ENCODE measurements at regions not wholly inside any gene's neighbourhood (a gene's known extent, or its start where the extent isn't known, plus 50 kb on each side); places are given as distances from the start of the nearest gene placed in this dataset.
A peak's percentile ranks its signal among the peaks of the same experiment; 100 is the strongest.

DNA sequence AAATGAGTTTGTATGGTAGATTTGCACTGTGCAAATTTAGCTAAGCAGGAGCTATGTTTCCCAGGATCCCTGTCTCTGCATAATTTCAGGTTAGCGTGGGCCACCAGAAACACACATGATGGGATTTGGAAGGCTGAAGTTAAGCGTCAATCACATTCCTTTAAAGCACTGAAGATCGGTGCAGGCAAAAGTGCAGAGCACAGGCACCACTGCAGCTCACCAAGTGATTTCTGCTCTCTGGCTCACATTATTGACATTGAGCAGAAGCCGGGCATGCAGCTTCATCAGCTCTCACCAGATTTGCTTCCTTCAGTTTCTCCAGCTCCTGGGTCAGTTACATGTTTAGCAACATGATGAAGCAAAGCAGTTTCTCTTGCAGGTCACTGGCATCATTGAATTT lies 256.4 kb upstream of the TGFBR2 start:
- no peak for TF ChIP-seq EZH2phosphoT487 (IDR thresholded peaks at IDR 0.05; ENCODE audit: low read depth, severe bottlenecking, unreplicated experiment)
- TF ChIP-seq EZH2 (IDR thresholded peaks at IDR 0.05; ENCODE audit: borderline replicate concordance) = no peak
- TF ChIP-seq, protein P1, sequence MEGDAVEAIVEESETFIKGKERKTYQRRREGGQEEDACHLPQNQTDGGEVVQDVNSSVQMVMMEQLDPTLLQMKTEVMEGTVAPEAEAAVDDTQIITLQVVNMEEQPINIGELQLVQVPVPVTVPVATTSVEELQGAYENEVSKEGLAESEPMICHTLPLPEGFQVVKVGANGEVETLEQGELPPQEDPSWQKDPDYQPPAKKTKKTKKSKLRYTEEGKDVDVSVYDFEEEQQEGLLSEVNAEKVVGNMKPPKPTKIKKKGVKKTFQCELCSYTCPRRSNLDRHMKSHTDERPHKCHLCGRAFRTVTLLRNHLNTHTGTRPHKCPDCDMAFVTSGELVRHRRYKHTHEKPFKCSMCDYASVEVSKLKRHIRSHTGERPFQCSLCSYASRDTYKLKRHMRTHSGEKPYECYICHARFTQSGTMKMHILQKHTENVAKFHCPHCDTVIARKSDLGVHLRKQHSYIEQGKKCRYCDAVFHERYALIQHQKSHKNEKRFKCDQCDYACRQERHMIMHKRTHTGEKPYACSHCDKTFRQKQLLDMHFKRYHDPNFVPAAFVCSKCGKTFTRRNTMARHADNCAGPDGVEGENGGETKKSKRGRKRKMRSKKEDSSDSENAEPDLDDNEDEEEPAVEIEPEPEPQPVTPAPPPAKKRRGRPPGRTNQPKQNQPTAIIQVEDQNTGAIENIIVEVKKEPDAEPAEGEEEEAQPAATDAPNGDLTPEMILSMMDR (IDR thresholded peaks at IDR 0.05; ENCODE audit: poor library complexity) = no peak
- no peak overlapping the region for H3K4me3 ChIP-seq
- H3K9me2 ChIP-seq (replicated peaks; ENCODE audit: insufficient read depth) = no peaks in the 10 kb centered on the region
- H3K9me3 ChIP-seq (ENCODE audit: low read depth) = no peaks in the 10 kb centered on the region
- H3K4me2 ChIP-seq = no peak overlapping the region
- H3K27ac ChIP-seq = no peak overlapping the region
- DNase-seq (ENCODE audit: low spot score) = no peak
- no peaks in the 10 kb centered on the region for H3K79me2 ChIP-seq
- peaks cover 8% of the 10 kb centered on the region for H3K4me1 ChIP-seq (ENCODE audit: insufficient read depth)
- no peaks in the 10 kb centered on the region for H4K20me1 ChIP-seq (ENCODE audit: insufficient read depth, poor library complexity, severe bottlenecking)
- H3K36me3 ChIP-seq (replicated peaks; ENCODE audit: insufficient read depth, low read depth) = no peaks in the 10 kb centered on the region
- H2AFZ ChIP-seq = peak overlapping the region; percentile 25
- H3K27me3 ChIP-seq = no peaks in the 10 kb centered on the region
- WGBS (ENCODE audit: low lambda C conversion rate, missing lambda C conversion rate) = 41% methylated on average over 4 of the region's 4 CpGs

DNA sequence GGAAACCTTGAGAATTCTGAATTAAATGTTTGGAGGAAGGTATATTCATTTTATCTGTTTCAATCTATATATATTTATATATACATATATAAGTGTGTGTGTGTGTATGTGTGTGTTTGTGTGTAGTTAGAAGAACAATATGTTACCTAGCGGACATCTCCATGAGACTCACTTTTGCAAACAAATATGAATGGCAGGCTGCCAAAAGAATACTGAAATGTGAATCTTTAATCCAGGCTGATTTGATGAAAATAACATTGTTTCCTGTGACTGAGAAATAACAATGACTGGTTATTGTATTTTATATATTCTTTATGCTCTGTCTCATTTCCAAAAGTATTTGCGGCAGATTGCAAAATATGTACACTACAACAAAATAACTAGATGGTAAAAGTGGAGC lies 255.5 kb upstream of the TGFBR2 start:
- Histone ChIP-seq H2AFZ (peak overlapping the region; percentile 25), H4K20me1 (ENCODE audit: insufficient read depth, poor library complexity, severe bottlenecking) (no peaks in the 10 kb centered on the region), H3K9me3 (ENCODE audit: low read depth) (no peaks in the 10 kb centered on the region), H3K9me2 (replicated peaks; ENCODE audit: insufficient read depth) (no peaks in the 10 kb centered on the region), H3K4me3 (no peak overlapping the region), H3K27ac (no peak overlapping the region), H3K36me3 (replicated peaks; ENCODE audit: insufficient read depth, low read depth) (no peaks in the 10 kb centered on the region), H3K79me2 (no peaks in the 10 kb centered on the region), H3K4me1 (ENCODE audit: insufficient read depth) (peaks cover 9% of the 10 kb centered on the region), H3K4me2 (no peak overlapping the region), H3K27me3 (no peaks in the 10 kb centered on the region)
- no peak for DNase-seq (ENCODE audit: low spot score)
- WGBS (ENCODE audit: low lambda C conversion rate, missing lambda C conversion rate) = 97% methylated on average over 2 of the region's 2 CpGs
- no peak for TF ChIP-seq EZH2phosphoT487 (IDR thresholded peaks at IDR 0.05; ENCODE audit: low read depth, severe bottlenecking, unreplicated experiment)
- no peak for TF ChIP-seq EZH2 (IDR thresholded peaks at IDR 0.05; ENCODE audit: borderline replicate concordance)
- TF ChIP-seq, protein P1 (IDR thresholded peaks at IDR 0.05; ENCODE audit: poor library complexity) = no peak

DNA sequence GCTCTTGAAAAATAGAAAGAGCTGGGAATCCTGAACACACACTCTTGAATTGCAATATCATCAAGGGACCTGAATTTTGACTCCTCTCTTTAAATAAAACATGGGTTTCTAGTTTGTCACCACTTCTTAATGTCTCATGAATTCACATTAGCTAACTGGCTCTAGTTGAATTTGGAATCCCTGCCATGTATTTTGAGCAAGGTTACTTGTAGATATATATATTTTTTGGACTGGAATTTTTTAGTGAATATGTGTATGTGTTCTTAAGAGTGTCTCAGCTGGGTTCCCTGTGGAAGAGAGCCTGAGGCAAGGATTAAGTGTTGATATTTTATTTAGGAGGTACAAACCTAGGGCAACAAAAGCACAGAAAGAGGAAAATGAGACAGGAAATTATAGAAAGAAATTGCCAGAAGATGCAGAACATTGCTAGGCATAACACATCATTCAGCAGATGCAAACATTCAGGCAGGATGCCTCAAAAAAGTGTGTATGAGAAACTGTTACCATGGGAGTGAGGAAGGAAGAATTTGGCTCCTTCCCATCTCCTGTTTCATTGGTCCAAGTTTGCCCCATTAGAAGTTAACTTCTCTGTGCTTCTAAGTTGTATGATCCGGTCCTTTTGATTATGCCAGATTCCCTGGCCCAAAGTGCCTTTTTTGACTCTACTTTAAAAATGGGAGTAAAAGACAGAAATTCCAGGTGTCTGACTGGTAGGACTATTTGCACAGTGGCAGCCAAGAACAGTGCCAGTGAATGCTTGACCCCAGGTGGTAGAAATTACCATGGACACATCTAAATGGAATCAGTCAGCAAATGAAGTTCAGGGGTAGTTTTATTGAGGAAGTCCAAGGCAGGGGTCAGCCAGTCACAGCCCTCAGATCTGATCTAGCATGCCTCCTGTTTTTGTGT lies 253.7 kb upstream of the TGFBR2 start:
- TF ChIP-seq EZH2phosphoT487 (IDR thresholded peaks at IDR 0.05; ENCODE audit: low read depth, severe bottlenecking, unreplicated experiment) (no peak), EZH2 (IDR thresholded peaks at IDR 0.05; ENCODE audit: borderline replicate concordance) (no peak)
- TF ChIP-seq, protein P1 (IDR thresholded peaks at IDR 0.05; ENCODE audit: poor library complexity) = no peak
- no peak overlapping the region for H3K4me2 ChIP-seq
- H3K9me3 ChIP-seq (ENCODE audit: low read depth) = no peaks in the 10 kb centered on the region
- no peaks in the 10 kb centered on the region for H3K79me2 ChIP-seq
- H2AFZ ChIP-seq = no peak overlapping the region
- H3K4me1 ChIP-seq (ENCODE audit: insufficient read depth) = peaks cover 7% of the 10 kb centered on the region
- H4K20me1 ChIP-seq (ENCODE audit: insufficient read depth, poor library complexity, severe bottlenecking) = no peaks in the 10 kb centered on the region
- H3K4me3 ChIP-seq = no peak overlapping the region
- H3K9me2 ChIP-seq (replicated peaks; ENCODE audit: insufficient read depth) = no peaks in the 10 kb centered on the region
- DNase-seq (ENCODE audit: low spot score) = no peak
- WGBS (ENCODE audit: low lambda C conversion rate, missing lambda C conversion rate) = 97% methylated on average over 1 of the region's 1 CpG
- no peaks in the 10 kb centered on the region for H3K36me3 ChIP-seq (replicated peaks; ENCODE audit: insufficient read depth, low read depth)
- H3K27ac ChIP-seq = no peak overlapping the region
- no peaks in the 10 kb centered on the region for H3K27me3 ChIP-seq

Data from hepatocyte (in vitro differentiated cells).